Keratinocyte (primary cell): ENCODE measurements at regions not wholly inside any gene's neighbourhood (a gene's known extent, or its start where the extent isn't known, plus 50 kb on each side); places are given as distances from the start of the nearest gene placed in this dataset.

ENCODE experiments used
- DNase-seq: peaks from one replicate; pipeline ENCODE4 v3.0.0-alpha.2; 2011; ENCODE audit warnings: low read depth, missing footprints, low spot score
- FAIRE-seq: peaks from 2 replicates; lab custom pipeline; 2011; peaks lifted over from hg19 to GRCh38; lab: Jason Lieb, UNC
- H2AFZ ChIP-seq: 2 replicates; pipeline ENCODE4 v1.6.0; 2012; ENCODE audit warnings: low read length, control low read depth, inconsistent platforms; ENCODE audit not compliant: control insufficient read depth
- H3K27ac ChIP-seq: 2 replicates; pipeline ENCODE4 v1.5.1; 2011; ENCODE audit warnings: low read length; ENCODE audit not compliant: control insufficient read depth, insufficient read depth
- H3K27me3 ChIP-seq: 3 replicates; pipeline ENCODE4 v1.6.0; 2011; ENCODE audit warnings: low read length; ENCODE audit not compliant: control insufficient read depth, insufficient read depth; ENCODE audit errors: extremely low read depth
- H3K36me3 ChIP-seq, 2 experiments: 2 replicates in 1 of 2; 3 replicates in 1 of 2; pipeline ENCODE4 v1.5.1; 2011; ENCODE audit warnings: low read length in 2 of 2, mild to moderate bottlenecking in 1 of 2; ENCODE audit not compliant: control insufficient read depth in 2 of 2, insufficient read depth in 2 of 2; ENCODE audit errors: extremely low read depth in 1 of 2
- H3K4me1 ChIP-seq: 3 replicates; pipeline ENCODE4 v1.5.1; 2011; ENCODE audit warnings: low read length; ENCODE audit not compliant: control insufficient read depth, insufficient read depth; ENCODE audit errors: extremely low read depth
- H3K4me2 ChIP-seq: 3 replicates; pipeline ENCODE4 v1.6.0; 2011; ENCODE audit warnings: low read depth, low read length; ENCODE audit not compliant: control insufficient read depth, insufficient read depth; ENCODE audit errors: extremely low read depth
- H3K4me3 ChIP-seq, 3 experiments: fragments of 200-600 bp in 1 of 3; sonication (generic) in 1 of 3; 2 replicates in 2 of 3; 3 replicates in 1 of 3; pipeline ENCODE4 v1.5.1; 2011 to 2016; ENCODE audit warnings: low read length in 3 of 3, mild to moderate bottlenecking in 3 of 3, control low read depth in 2 of 3, inconsistent platforms in 1 of 3, low read depth in 1 of 3, mixed read lengths in 1 of 3, mixed run types in 1 of 3, moderate library complexity in 1 of 3; ENCODE audit not compliant: control insufficient read depth in 2 of 3, insufficient read depth in 2 of 3; ENCODE audit errors: extremely low read depth in 1 of 3
- H3K79me2 ChIP-seq: 2 replicates; pipeline ENCODE4 v1.6.0; 2012; ENCODE audit warnings: low read length; ENCODE audit not compliant: control insufficient read depth, insufficient read depth
- H3K9ac ChIP-seq: 3 replicates; pipeline ENCODE4 v1.6.0; 2011; ENCODE audit warnings: low read length; ENCODE audit not compliant: control insufficient read depth, insufficient read depth; ENCODE audit errors: extremely low read depth
- H3K9me1 ChIP-seq: 3 replicates; pipeline ENCODE4 v1.6.0; 2011; ENCODE audit warnings: low read length; ENCODE audit not compliant: control insufficient read depth, insufficient read depth; ENCODE audit errors: extremely low read depth
- H3K9me3 ChIP-seq: 2 replicates; pipeline ENCODE4 v1.5.1; 2012; ENCODE audit warnings: low read depth, low read length; ENCODE audit not compliant: control insufficient read depth
- H4K20me1 ChIP-seq: 3 replicates; pipeline ENCODE4 v1.6.0; 2011; ENCODE audit warnings: low read length; ENCODE audit not compliant: control insufficient read depth, insufficient read depth; ENCODE audit errors: extremely low read depth
- EZH2 ChIP-seq: IDR thresholded peaks from one replicate; pipeline ENCODE4 v1.6.1; 2012; ENCODE audit warnings: inconsistent platforms, mild to moderate bottlenecking, low read length, moderate library complexity
- dilution Hi-C: fragments of 300-500 bp; cut with MboI; formaldehyde crosslinking; loops from one replicate; pipeline ENCODE4 v1.7.0; 2020; ENCODE audit warnings: low sequenced_read_pairs; ENCODE audit not compliant: extremely low pct_ligation_motif_present
- TF ChIP-seq, protein P1 (sequence below), 3 experiments: IDR thresholded peaks in 1 of 3; conservative IDR thresholded peaks in 1 of 3; optimal IDR thresholded peaks in 1 of 3; 2 replicates in 2 of 3; 3 replicates in 1 of 3; pipeline versions ENCODE3 to v1.5.1; 2011; ENCODE audit warnings: low read length in 3 of 3, mild to moderate bottlenecking in 3 of 3, moderate library complexity in 2 of 3, control low read depth in 1 of 3, inconsistent platforms in 1 of 3; ENCODE audit not compliant: insufficient read depth in 2 of 3; ENCODE audit errors: extremely low read depth in 1 of 3

DNA sequence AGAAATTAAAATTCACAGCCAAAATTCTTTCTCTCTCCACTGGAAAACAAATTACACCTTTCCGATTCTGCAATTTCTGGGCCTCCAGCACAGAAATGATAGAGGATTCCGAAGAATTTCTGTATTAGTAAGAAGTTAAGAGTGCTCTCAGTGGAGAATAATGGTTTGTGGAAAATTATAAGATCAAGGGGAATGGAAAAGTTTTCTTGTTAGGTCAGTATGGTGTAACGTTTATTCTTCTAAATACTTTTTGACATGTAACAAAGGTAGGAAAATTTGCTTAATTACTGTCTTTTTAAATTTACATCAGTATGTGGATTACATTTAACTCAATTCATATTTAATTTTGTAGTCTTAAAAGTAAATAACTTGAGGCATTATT is 288.3 kb upstream of the NFE2L3 start:
- H3K27me3 ChIP-seq = peaks cover 15% of the 10 kb centered on the region
- no peak overlapping the region for H2AFZ ChIP-seq
- H3K27ac ChIP-seq = no peak overlapping the region
- no peak overlapping the region for H3K4me2 ChIP-seq
- dilution Hi-C loops = no loop called here
- peaks cover 17% of the 10 kb centered on the region for H3K4me1 ChIP-seq
- no peaks in the 10 kb centered on the region for H3K9me1 ChIP-seq
- FAIRE-seq (no peak), DNase-seq (no peak)
- no peaks in the 10 kb centered on the region for H3K36me3 ChIP-seq
- TF ChIP-seq, protein P1, sequence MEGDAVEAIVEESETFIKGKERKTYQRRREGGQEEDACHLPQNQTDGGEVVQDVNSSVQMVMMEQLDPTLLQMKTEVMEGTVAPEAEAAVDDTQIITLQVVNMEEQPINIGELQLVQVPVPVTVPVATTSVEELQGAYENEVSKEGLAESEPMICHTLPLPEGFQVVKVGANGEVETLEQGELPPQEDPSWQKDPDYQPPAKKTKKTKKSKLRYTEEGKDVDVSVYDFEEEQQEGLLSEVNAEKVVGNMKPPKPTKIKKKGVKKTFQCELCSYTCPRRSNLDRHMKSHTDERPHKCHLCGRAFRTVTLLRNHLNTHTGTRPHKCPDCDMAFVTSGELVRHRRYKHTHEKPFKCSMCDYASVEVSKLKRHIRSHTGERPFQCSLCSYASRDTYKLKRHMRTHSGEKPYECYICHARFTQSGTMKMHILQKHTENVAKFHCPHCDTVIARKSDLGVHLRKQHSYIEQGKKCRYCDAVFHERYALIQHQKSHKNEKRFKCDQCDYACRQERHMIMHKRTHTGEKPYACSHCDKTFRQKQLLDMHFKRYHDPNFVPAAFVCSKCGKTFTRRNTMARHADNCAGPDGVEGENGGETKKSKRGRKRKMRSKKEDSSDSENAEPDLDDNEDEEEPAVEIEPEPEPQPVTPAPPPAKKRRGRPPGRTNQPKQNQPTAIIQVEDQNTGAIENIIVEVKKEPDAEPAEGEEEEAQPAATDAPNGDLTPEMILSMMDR (optimal IDR thresholded peaks at IDR 0.05 in 1 of 3, IDR thresholded peaks at IDR 0.05 in 1 of 3, conservative IDR thresholded peaks at IDR 0.05 in 1 of 3; ENCODE audit: extremely low read depth in 1 of 3, insufficient read depth in 2 of 3, low read length in 3 of 3) = no peak
- no peak for TF ChIP-seq EZH2
- no peaks in the 10 kb centered on the region for H4K20me1 ChIP-seq
- no peak overlapping the region for H3K9ac ChIP-seq
- H3K9me3 ChIP-seq = no peaks in the 10 kb centered on the region
- no peak overlapping the region for H3K4me3 ChIP-seq
- no peaks in the 10 kb centered on the region for H3K79me2 ChIP-seq

DNA sequence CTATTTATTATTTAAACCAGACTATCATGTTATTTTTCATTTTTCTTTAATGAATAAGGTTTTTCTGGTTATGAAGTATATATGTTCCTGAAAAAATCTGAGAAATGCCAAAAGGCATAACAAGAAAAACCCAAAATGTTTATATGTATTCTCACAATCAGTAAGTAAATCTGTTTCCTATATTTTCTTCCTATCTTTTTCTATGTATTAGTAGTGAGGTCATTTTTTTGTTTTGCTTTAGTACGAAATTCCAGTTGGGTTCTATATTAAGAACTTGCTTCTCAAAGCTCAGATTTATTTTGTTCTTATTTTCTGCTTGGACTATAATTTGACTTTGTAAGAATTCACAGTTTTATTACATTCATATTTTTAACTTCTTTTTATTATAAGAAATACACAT is 287.5 kb upstream of the NFE2L3 start:
- Histone ChIP-seq H3K27ac (no peak overlapping the region), H3K4me3 (no peak overlapping the region), H3K4me1 (peaks cover 17% of the 10 kb centered on the region), H3K4me2 (no peak overlapping the region), H3K9me3 (no peaks in the 10 kb centered on the region), H3K36me3 (no peaks in the 10 kb centered on the region), H4K20me1 (no peaks in the 10 kb centered on the region), H3K9ac (no peak overlapping the region), H3K79me2 (no peaks in the 10 kb centered on the region), H2AFZ (no peak overlapping the region), H3K27me3 (peaks cover 19% of the 10 kb centered on the region), H3K9me1 (no peaks in the 10 kb centered on the region)
- DNase-seq = no peak
- FAIRE-seq = no peak
- TF ChIP-seq, protein P1 (optimal IDR thresholded peaks at IDR 0.05 in 1 of 3, IDR thresholded peaks at IDR 0.05 in 1 of 3, conservative IDR thresholded peaks at IDR 0.05 in 1 of 3; ENCODE audit: extremely low read depth in 1 of 3, insufficient read depth in 2 of 3, low read length in 3 of 3) = no peak
- dilution Hi-C loops = no loop called here
